ENCODE measurements at regions not wholly inside any gene's neighbourhood (a gene's known extent, or its start where the extent isn't known, plus 50 kb on each side); places are given as distances from the start of the nearest gene placed in this dataset.

- WGBS (ENCODE audit: insufficient coverage, low coverage, low lambda C conversion rate, missing lambda C conversion rate): 16% methylated on average over 7 of the region's 8 CpGs
- H3K27ac ChIP-seq: peak overlapping the region in 2 of 3 donors; percentile 22 to 65
- no peaks in the 10 kb centered on the region for H3K27me3 ChIP-seq
- intact Hi-C loops (cut with DNase I): no loop called here
- ATAC-seq (peak; percentile 89 to 94 (median 92)), DNase-seq (peak; percentile 67 to 83 (median 81))
- H3K9me3 ChIP-seq: no peaks in the 10 kb centered on the region
- H3K36me3 ChIP-seq: no peaks in the 10 kb centered on the region
- H3K4me3 ChIP-seq: no peak overlapping the region
- TF ChIP-seq, protein P1, sequence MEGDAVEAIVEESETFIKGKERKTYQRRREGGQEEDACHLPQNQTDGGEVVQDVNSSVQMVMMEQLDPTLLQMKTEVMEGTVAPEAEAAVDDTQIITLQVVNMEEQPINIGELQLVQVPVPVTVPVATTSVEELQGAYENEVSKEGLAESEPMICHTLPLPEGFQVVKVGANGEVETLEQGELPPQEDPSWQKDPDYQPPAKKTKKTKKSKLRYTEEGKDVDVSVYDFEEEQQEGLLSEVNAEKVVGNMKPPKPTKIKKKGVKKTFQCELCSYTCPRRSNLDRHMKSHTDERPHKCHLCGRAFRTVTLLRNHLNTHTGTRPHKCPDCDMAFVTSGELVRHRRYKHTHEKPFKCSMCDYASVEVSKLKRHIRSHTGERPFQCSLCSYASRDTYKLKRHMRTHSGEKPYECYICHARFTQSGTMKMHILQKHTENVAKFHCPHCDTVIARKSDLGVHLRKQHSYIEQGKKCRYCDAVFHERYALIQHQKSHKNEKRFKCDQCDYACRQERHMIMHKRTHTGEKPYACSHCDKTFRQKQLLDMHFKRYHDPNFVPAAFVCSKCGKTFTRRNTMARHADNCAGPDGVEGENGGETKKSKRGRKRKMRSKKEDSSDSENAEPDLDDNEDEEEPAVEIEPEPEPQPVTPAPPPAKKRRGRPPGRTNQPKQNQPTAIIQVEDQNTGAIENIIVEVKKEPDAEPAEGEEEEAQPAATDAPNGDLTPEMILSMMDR (IDR thresholded peaks at IDR 0.05): peak; percentile 37 to 64 (median 57)
- TF ChIP-seq POLR2A (IDR thresholded peaks at IDR 0.05): no peak
- H3K4me1 ChIP-seq: peaks cover 0 to 20% (median 1%) of the 10 kb centered on the region in 4 donors
Observed at GRCh38 chr7:54841772-54842697, 83.0 kb upstream of the SEC61G start.

DNA sequence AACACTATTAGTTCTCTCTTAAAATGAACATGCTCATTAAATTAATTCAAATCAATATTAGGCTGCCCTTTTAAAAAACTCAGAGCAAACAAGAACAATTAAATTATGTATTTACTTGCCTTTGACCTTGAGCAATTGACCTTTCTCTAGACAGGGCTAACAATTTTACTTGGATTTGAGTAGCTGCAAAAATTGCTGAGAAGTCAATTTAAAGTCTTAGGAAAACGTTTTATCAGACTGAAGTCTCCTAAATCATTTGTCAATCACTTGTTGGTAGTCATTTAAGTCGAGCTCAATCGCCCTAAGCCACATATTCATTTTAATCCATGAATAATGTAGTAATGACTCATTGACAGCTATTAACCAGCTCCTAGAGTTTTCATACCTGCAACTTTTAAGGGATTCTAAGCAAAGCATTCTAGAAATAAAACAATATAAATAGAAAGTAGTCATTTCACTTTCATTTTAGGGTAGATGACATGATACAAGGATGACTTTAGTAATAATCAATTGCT lies 84.9 kb upstream of the SEC61G start:
- Histone ChIP-seq H3K9me3 (no peaks in the 10 kb centered on the region), H3K4me1 (peaks cover 0 to 20% (median 1%) of the 10 kb centered on the region in 4 donors), H3K4me3 (no peak overlapping the region), H3K27ac (no peak overlapping the region), H3K27me3 (no peaks in the 10 kb centered on the region), H3K36me3 (no peaks in the 10 kb centered on the region)
- no peak for TF ChIP-seq POLR2A (IDR thresholded peaks at IDR 0.05)
- TF ChIP-seq, protein P1 (IDR thresholded peaks at IDR 0.05): no peak
- WGBS (ENCODE audit: insufficient coverage, low coverage, low lambda C conversion rate, missing lambda C conversion rate): 73% methylated on average over 3 of the region's 3 CpGs
- ATAC-seq: no peak
- intact Hi-C loops (cut with DNase I): no loop called here
- DNase-seq: no peak

- Histone ChIP-seq H3K4me3 (no peak overlapping the region), H3K4me1 (peaks cover 0 to 20% (median 1%) of the 10 kb centered on the region in 4 donors), H3K27me3 (no peaks in the 10 kb centered on the region), H3K9me3 (no peaks in the 10 kb centered on the region), H3K27ac (no peak overlapping the region), H3K36me3 (no peaks in the 10 kb centered on the region)
- ATAC-seq (no peak), DNase-seq (no peak)
- intact Hi-C loops (cut with DNase I): no loop called here
- TF ChIP-seq, protein P1 (IDR thresholded peaks at IDR 0.05): no peak
- no peak for TF ChIP-seq POLR2A (IDR thresholded peaks at IDR 0.05)
Observed at GRCh38 chr7:54846273-54846672, 87.3 kb upstream of the SEC61G start.

DNA sequence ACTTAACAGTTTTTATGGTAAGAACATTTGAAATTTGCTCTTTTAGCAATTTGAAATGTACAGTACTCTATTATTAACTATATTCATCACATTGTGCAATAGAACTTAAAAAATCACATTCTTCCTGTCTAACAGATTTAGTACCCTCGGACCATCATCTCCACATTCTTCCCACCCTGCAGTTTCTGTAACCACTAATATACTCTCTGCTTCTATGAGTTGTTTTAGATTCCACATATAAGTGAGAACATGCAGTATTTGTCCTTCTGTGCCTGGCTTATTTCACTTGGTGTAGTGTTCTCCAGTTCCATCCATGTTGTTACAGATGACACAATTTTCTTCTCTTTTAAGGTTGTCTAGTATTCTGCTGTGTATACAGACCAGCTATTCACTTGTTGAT lies 88.9 kb upstream of the SEC61G start:
- TF ChIP-seq, protein P1 (IDR thresholded peaks at IDR 0.05): no peak
- no peak for TF ChIP-seq POLR2A (IDR thresholded peaks at IDR 0.05)
- H3K27me3 ChIP-seq: no peaks in the 10 kb centered on the region
- H3K4me3 ChIP-seq: no peak overlapping the region
- DNase-seq (no peak), ATAC-seq (no peak)
- H3K36me3 ChIP-seq: no peaks in the 10 kb centered on the region
- H3K4me1 ChIP-seq: peaks cover 0 to 6% (median 0%) of the 10 kb centered on the region in 4 donors
- no peaks in the 10 kb centered on the region for H3K9me3 ChIP-seq
- intact Hi-C loops (cut with DNase I): no loop called here
- WGBS (ENCODE audit: insufficient coverage, low coverage, low lambda C conversion rate, missing lambda C conversion rate): 80% methylated on average over 1 of the region's 1 CpG
- H3K27ac ChIP-seq: no peak overlapping the region

Data from right lobe of liver (tissue), 6 donors.